ENCODE measurements at regions not wholly inside any gene's neighbourhood (a gene's known extent, or its start where the extent isn't known, plus 50 kb on each side); places are given as distances from the start of the nearest gene placed in this dataset.

GRCh38 chr3:95901948-95902347 lies 912.4 kb upstream of the EPHA6 start:
- no peaks in the 10 kb centered on the region for H3K36me3 ChIP-seq
- no peak for TF ChIP-seq POLR2AphosphoS5 (IDR thresholded peaks at IDR 0.05)
- TF ChIP-seq CTCF (IDR thresholded peaks at IDR 0.05): no peak
- no peak for TF ChIP-seq POLR2A (IDR thresholded peaks at IDR 0.05)
- no peak for TF ChIP-seq EP300 (IDR thresholded peaks at IDR 0.05)
- H3K27me3 ChIP-seq: no peaks in the 10 kb centered on the region
- no peaks in the 10 kb centered on the region for H3K9me3 ChIP-seq
- DNase-seq: no peak
- no peaks in the 10 kb centered on the region for H3K4me1 ChIP-seq
- H3K27ac ChIP-seq: no peak overlapping the region
- H3K4me3 ChIP-seq: no peak overlapping the region
- intact Hi-C loops (cut with DNase I; ENCODE audit: low total_unique reads): no loop called here

- intact Hi-C loops (cut with DNase I; ENCODE audit: low total_unique reads): no loop called here
- Histone ChIP-seq H3K4me1 (no peaks in the 10 kb centered on the region), H3K4me3 (no peak overlapping the region), H3K9me3 (no peaks in the 10 kb centered on the region), H3K27me3 (no peaks in the 10 kb centered on the region), H3K27ac (no peak overlapping the region), H3K36me3 (no peaks in the 10 kb centered on the region)
- no peak for DNase-seq
- no peak for TF ChIP-seq CTCF (IDR thresholded peaks at IDR 0.05)
- no peak for TF ChIP-seq EP300 (IDR thresholded peaks at IDR 0.05)
- no peak for TF ChIP-seq POLR2A (IDR thresholded peaks at IDR 0.05)
- no peak for TF ChIP-seq POLR2AphosphoS5 (IDR thresholded peaks at IDR 0.05)
- WGBS, 5 donors: 48 to 77% (median 64%) methylated on average over 1 of the region's 1 CpG
Observed at GRCh38 chr3:95905182-95905581, 909.2 kb upstream of the EPHA6 start.

GRCh38 chr3:95911767-95912166 lies 902.6 kb upstream of the EPHA6 start:
- WGBS, 5 donors: 80 to 100% (median 83%) methylated on average over 1 of the region's 1 CpG
- intact Hi-C loops (cut with DNase I; ENCODE audit: low total_unique reads): no loop called here

GRCh38 chr3:95923496-95924210 lies 890.7 kb upstream of the EPHA6 start:
- Histone ChIP-seq H3K9me3 (no peaks in the 10 kb centered on the region), H3K27ac (peak overlapping the region in 3 of 5 donors; percentile 29 to 52 (median 39)), H3K27me3 (no peaks in the 10 kb centered on the region), H3K4me3 (no peak overlapping the region), H3K4me1 (no peaks in the 10 kb centered on the region), H3K36me3 (no peaks in the 10 kb centered on the region)
- peak in 1 of 2 donors; percentile 66 for DNase-seq
- 47 to 77% (median 50%) methylated on average over 3 of the region's 3 CpGs for WGBS, 5 donors
- TF ChIP-seq POLR2A (IDR thresholded peaks at IDR 0.05): no peak
- peak in 2 of 3 donors; percentile 14 to 61 for TF ChIP-seq POLR2AphosphoS5 (IDR thresholded peaks at IDR 0.05)
- intact Hi-C loops (cut with DNase I; ENCODE audit: low total_unique reads): no loop called here

More at GRCh38 chr3:95911767-95912166, 902.6 kb upstream of the EPHA6 start:
- Histone ChIP-seq H3K4me1 (no peaks in the 10 kb centered on the region), H3K36me3 (no peaks in the 10 kb centered on the region), H3K9me3 (peaks cover 0 to 21% (median 11%) of the 10 kb centered on the region in 4 donors), H3K4me3 (no peak overlapping the region), H3K27me3 (no peaks in the 10 kb centered on the region), H3K27ac (no peak overlapping the region)
- TF ChIP-seq POLR2AphosphoS5 (IDR thresholded peaks at IDR 0.05) (no peak), EP300 (IDR thresholded peaks at IDR 0.05) (no peak), POLR2A (IDR thresholded peaks at IDR 0.05) (no peak), CTCF (IDR thresholded peaks at IDR 0.05) (no peak)
- no peak for DNase-seq

- WGBS, 5 donors: 67 to 73% (median 69%) methylated on average over 9 of the region's 9 CpGs
- intact Hi-C loops (cut with DNase I; ENCODE audit: low total_unique reads): no loop called here
Observed at GRCh38 chr3:95926904-95927501, 887.4 kb upstream of the EPHA6 start.

More at GRCh38 chr3:95926904-95927501, 887.4 kb upstream of the EPHA6 start:
- H3K27me3 ChIP-seq: no peaks in the 10 kb centered on the region
- H3K36me3 ChIP-seq: no peaks in the 10 kb centered on the region
- TF ChIP-seq CTCF (IDR thresholded peaks at IDR 0.05): no peak
- H3K4me1 ChIP-seq: no peaks in the 10 kb centered on the region
- no peak for DNase-seq
- no peaks in the 10 kb centered on the region for H3K9me3 ChIP-seq
- no peak overlapping the region for H3K4me3 ChIP-seq
- H3K27ac ChIP-seq: no peak overlapping the region

All from stomach (tissue), 8 donors.